SJSA1 (cell line): ENCODE measurements at regions not wholly inside any gene's neighbourhood (a gene's known extent, or its start where the extent isn't known, plus 50 kb on each side); places are given as distances from the start of the nearest gene placed in this dataset.
A peak's percentile ranks its signal among the peaks of the same experiment; 100 is the strongest.

Experiments
- DNase-seq, 2 experiments: peaks; one replicate each; pipeline ENCODE4 v3.0.0-alpha.2; 2015 to 2020; ENCODE audit warnings: low spot score in 2 of 2, low read depth in 1 of 2
- H3K27ac ChIP-seq: fragments of 250-450 bp; sonication (Bioruptor Pico); 2 replicates; pipeline ENCODE4 v1.5.1; 2020; ENCODE audit warnings: mild to moderate bottlenecking, moderate library complexity
- H3K27me3 ChIP-seq: fragments of 250-450 bp; sonication (Bioruptor Pico); replicated peaks from 2 replicates; pipeline ENCODE4 v1.5.1; 2020; ENCODE audit warnings: mild to moderate bottlenecking, moderate library complexity
- H3K36me3 ChIP-seq: fragments of 250-450 bp; sonication (Bioruptor Pico); 2 replicates; pipeline ENCODE4 v1.5.1; 2020; ENCODE audit warnings: mild to moderate bottlenecking
- H3K4me1 ChIP-seq: fragments of 250-450 bp; sonication (Bioruptor Pico); replicated peaks from 2 replicates; pipeline ENCODE4 v1.6.1; 2021; ENCODE audit warnings: mild to moderate bottlenecking
- H3K4me3 ChIP-seq: fragments of 250-450 bp; sonication (Bioruptor Pico); 2 replicates; pipeline ENCODE4 v1.5.1; 2020; ENCODE audit warnings: mild to moderate bottlenecking
- H3K9me3 ChIP-seq: fragments of 250-450 bp; sonication (Bioruptor Pico); replicated peaks from 2 replicates; pipeline ENCODE4 v1.5.1; 2020; ENCODE audit warnings: mild to moderate bottlenecking

DNA sequence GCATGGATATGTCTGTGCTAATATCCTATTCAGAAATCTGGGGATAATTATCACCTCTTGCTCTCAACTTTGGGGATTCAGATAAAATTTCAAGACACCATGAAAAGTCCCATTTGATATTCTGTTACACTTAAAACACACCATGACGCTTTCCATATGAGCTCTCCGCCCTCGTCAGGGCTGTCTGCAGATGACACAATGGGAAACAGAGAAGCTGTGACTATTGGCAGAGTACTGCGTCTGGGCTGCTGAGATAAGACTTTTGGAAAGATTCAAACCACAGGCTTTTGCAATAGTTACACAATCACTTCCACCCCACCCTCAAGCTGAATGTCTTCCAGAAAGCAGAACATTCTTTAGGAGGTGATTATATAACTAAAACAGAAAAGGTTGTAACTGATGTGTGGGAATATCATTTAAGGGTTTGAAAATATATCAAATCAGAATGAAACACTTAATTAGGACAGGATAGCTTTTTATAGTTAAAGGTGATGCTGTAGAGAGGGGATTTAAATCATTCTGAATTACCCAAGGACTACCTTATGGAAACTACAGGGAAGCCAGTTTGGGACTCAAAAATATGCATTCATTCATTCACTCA lies 75.3 kb upstream of the TMPO start:
- Histone ChIP-seq H3K27me3 (no peaks in the 10 kb centered on the region), H3K27ac (peak overlapping the region; percentile 61), H3K36me3 (no peaks in the 10 kb centered on the region), H3K4me1 (peaks cover 15% of the 10 kb centered on the region), H3K4me3 (no peak overlapping the region), H3K9me3 (no peaks in the 10 kb centered on the region)
- DNase-seq: no peak

GRCh38 chr12:98446060-98446459 lies 69.3 kb upstream of the TMPO start:
- Histone ChIP-seq H3K9me3 (no peaks in the 10 kb centered on the region), H3K27me3 (no peaks in the 10 kb centered on the region), H3K36me3 (no peaks in the 10 kb centered on the region), H3K4me1 (no peaks in the 10 kb centered on the region), H3K4me3 (no peak overlapping the region), H3K27ac (no peak overlapping the region)
- DNase-seq: no peak

GRCh38 chr12:98446682-98447081 lies 68.7 kb upstream of the TMPO start:
- DNase-seq: no peak

GRCh38 chr12:98449584-98449983 lies 65.8 kb upstream of the TMPO start:
- Histone ChIP-seq H3K4me3 (no peak overlapping the region), H3K27me3 (no peaks in the 10 kb centered on the region), H3K36me3 (no peaks in the 10 kb centered on the region), H3K27ac (no peak overlapping the region), H3K4me1 (no peaks in the 10 kb centered on the region), H3K9me3 (no peaks in the 10 kb centered on the region)
- no peak for DNase-seq

More at GRCh38 chr12:98446682-98447081, 68.7 kb upstream of the TMPO start:
- H3K36me3 ChIP-seq: no peaks in the 10 kb centered on the region
- no peak overlapping the region for H3K4me3 ChIP-seq
- no peaks in the 10 kb centered on the region for H3K27me3 ChIP-seq
- no peak overlapping the region for H3K27ac ChIP-seq
- H3K4me1 ChIP-seq: no peaks in the 10 kb centered on the region
- no peaks in the 10 kb centered on the region for H3K9me3 ChIP-seq

DNA sequence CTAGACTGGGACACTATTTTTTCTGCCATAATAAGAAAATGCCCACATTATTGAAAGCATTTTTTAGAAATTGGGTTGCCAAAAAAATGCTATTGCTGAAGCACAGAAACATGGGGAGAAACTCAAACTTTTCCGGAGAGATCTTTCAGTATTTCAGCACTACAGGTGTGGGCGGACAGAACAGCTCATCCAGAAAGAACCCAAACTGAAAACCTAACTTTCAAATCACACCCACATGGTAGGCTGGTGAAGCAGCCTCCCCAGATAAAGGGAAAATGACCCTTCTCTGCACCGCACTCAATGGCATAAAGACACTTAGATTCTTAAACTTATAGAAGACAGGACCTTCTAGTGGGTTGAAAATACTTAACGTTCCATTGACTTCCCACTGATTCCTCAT lies 62.3 kb upstream of the TMPO start:
- no peak overlapping the region for H3K4me3 ChIP-seq
- DNase-seq: no peak
- no peaks in the 10 kb centered on the region for H3K36me3 ChIP-seq
- no peaks in the 10 kb centered on the region; the same call in 1 of the 2 replicates for H3K9me3 ChIP-seq
- no peaks in the 10 kb centered on the region for H3K27me3 ChIP-seq
- H3K4me1 ChIP-seq: peaks cover 6% of the 10 kb centered on the region; the same call in 1 of the 2 replicates
- H3K27ac ChIP-seq: no peak overlapping the region

GRCh38 chr12:98453492-98453891 lies 61.9 kb upstream of the TMPO start:
- Histone ChIP-seq H3K27me3 (no peaks in the 10 kb centered on the region), H3K4me3 (no peak overlapping the region), H3K9me3 (no peaks in the 10 kb centered on the region; the same call in 1 of the 2 replicates), H3K36me3 (no peaks in the 10 kb centered on the region), H3K4me1 (peaks cover 6% of the 10 kb centered on the region; the same call in 1 of the 2 replicates), H3K27ac (no peak overlapping the region)
- no peak for DNase-seq

- no peak overlapping the region for H3K27ac ChIP-seq
- no peaks in the 10 kb centered on the region for H3K36me3 ChIP-seq
- no peak for DNase-seq
- H3K9me3 ChIP-seq: no peaks in the 10 kb centered on the region; the same call in 1 of the 2 replicates
- peaks cover 6% of the 10 kb centered on the region; the same call in 1 of the 2 replicates for H3K4me1 ChIP-seq
- H3K27me3 ChIP-seq: no peaks in the 10 kb centered on the region
- H3K4me3 ChIP-seq: no peak overlapping the region
Measured at GRCh38 chr12:98456041-98456440, 59.3 kb upstream of the TMPO start.

GRCh38 chr12:98456576-98457573 lies 58.5 kb upstream of the TMPO start:
- H3K9me3 ChIP-seq: no peaks in the 10 kb centered on the region; the same call in 1 of the 2 replicates
- H3K4me3 ChIP-seq: peak overlapping the region; percentile 36
- peak; percentile 31 to 46 for DNase-seq
- no peaks in the 10 kb centered on the region for H3K36me3 ChIP-seq
- H3K27ac ChIP-seq: no peak overlapping the region
- peaks cover 6% of the 10 kb centered on the region; the same call in 1 of the 2 replicates for H3K4me1 ChIP-seq
- H3K27me3 ChIP-seq: no peaks in the 10 kb centered on the region

DNA sequence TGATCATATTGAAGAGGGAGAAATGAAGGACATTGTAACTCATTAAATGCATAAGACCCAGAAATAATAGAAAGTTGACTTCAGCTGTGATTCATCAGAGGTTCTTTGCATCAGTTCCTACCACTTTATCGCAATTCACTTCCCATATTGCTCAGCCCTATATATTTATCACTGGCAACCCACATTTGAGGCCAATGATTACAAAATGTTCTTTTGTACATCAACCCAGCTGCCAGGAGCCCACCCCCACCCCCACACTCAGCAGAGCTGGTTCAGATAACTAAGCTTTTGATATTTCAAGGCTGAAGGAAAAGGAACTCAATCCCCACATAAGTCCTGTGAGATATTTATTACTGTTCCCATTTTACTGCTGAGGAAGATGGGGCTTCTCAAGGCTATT lies 51.2 kb upstream of the TMPO start:
- H3K9me3 ChIP-seq: no peaks in the 10 kb centered on the region
- no peaks in the 10 kb centered on the region for H3K4me1 ChIP-seq
- H3K36me3 ChIP-seq: no peaks in the 10 kb centered on the region
- no peak overlapping the region for H3K27ac ChIP-seq
- DNase-seq: no peak
- no peaks in the 10 kb centered on the region for H3K27me3 ChIP-seq
- H3K4me3 ChIP-seq: no peak overlapping the region

DNA sequence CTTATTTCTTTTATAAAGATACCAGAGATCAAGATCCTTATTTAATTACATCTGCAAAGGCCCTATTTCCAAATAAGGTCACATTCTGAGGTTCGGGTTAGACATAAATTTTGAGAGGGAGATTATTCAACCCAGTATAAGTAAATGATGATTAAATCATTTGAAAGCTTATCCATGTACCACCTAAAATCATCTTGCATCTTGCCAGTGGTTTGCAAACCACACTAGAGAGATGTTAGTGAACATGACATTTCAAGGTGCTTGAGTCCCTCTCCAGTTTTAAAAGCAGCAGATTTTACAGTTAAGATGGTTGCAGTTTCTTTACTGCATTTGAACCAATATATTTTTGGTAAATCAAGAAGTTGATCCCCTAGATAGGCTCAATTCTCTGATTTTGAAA lies 49.9 kb upstream of the TMPO start:
- Histone ChIP-seq H3K27ac (no peak overlapping the region), H3K27me3 (no peaks in the 10 kb centered on the region), H3K9me3 (no peaks in the 10 kb centered on the region), H3K36me3 (no peaks in the 10 kb centered on the region), H3K4me1 (no peaks in the 10 kb centered on the region), H3K4me3 (no peak overlapping the region)
- DNase-seq: no peak
